Endothelial cell (in vitro differentiated cells): ENCODE measurements at regions not wholly inside any gene's neighbourhood (a gene's known extent, or its start where the extent isn't known, plus 50 kb on each side); places are given as distances from the start of the nearest gene placed in this dataset.
"Not testable (repeated sequence)": the region's sequence is repeated elsewhere in the genome, so short reads cannot be mapped to it uniquely, and the experiment has no call there.

Experiments
- DNase-seq: peaks from one replicate; pipeline ENCODE4 v3.0.0; 2021; ENCODE audit warnings: low spot score
- H3K27ac Mint-ChIP-seq: one replicate; pipeline ENCODE4 v1.8.0; 2021; ENCODE audit warnings: mixed read lengths, inconsistent platforms; ENCODE audit not compliant: unreplicated experiment
- H3K27me3 Mint-ChIP-seq: one replicate; pipeline ENCODE4 v1.8.0; 2021; ENCODE audit warnings: mild to moderate bottlenecking, moderate library complexity, mixed read lengths, inconsistent platforms; ENCODE audit not compliant: unreplicated experiment
- H3K36me3 Mint-ChIP-seq: one replicate; pipeline ENCODE4 v1.8.0; 2021; ENCODE audit warnings: mild to moderate bottlenecking, low read depth, mixed read lengths, inconsistent platforms; ENCODE audit not compliant: unreplicated experiment
- H3K4me1 Mint-ChIP-seq: one replicate; pipeline ENCODE4 v1.8.0; 2021; ENCODE audit warnings: mild to moderate bottlenecking, mixed read lengths, inconsistent platforms; ENCODE audit not compliant: unreplicated experiment
- H3K4me3 Mint-ChIP-seq: one replicate; pipeline ENCODE4 v1.8.0; 2021; ENCODE audit warnings: mild to moderate bottlenecking, mixed read lengths, inconsistent platforms; ENCODE audit not compliant: unreplicated experiment
- H3K9me3 Mint-ChIP-seq: one replicate; pipeline ENCODE4 v1.8.0; 2021; ENCODE audit warnings: mixed read lengths, inconsistent platforms; ENCODE audit not compliant: unreplicated experiment
- CTCF ChIP-seq: fragments of 200-600 bp; sonication (generic); IDR thresholded peaks from one replicate; pipeline ENCODE4 v1.5.0; 2021; ENCODE audit warnings: antibody characterized with exemption; ENCODE audit not compliant: unreplicated experiment

GRCh38 chr18:56487801-56488200 lies 150.6 kb downstream of the TXNL1 start:
- Mint-ChIP-seq H3K4me3 (no peak overlapping the region), H3K4me1 (peaks cover 3% of the 10 kb centered on the region), H3K9me3 (no peaks in the 10 kb centered on the region), H3K27me3 (no peaks in the 10 kb centered on the region), H3K27ac (no peak overlapping the region), H3K36me3 (no peaks in the 10 kb centered on the region)
- DNase-seq: no peak
- no peak for TF ChIP-seq CTCF

- no peak overlapping the region for H3K27ac Mint-ChIP-seq
- no peaks in the 10 kb centered on the region for H3K36me3 Mint-ChIP-seq
- TF ChIP-seq CTCF: no peak
- H3K9me3 Mint-ChIP-seq: no peaks in the 10 kb centered on the region
- no peaks in the 10 kb centered on the region for H3K27me3 Mint-ChIP-seq
- H3K4me1 Mint-ChIP-seq: peaks cover 3% of the 10 kb centered on the region
- DNase-seq: no peak
- H3K4me3 Mint-ChIP-seq: no peak overlapping the region
Observed at GRCh38 chr18:56483386-56483785, 155.0 kb downstream of the TXNL1 start.

GRCh38 chr18:56482813-56483212 lies 155.6 kb downstream of the TXNL1 start:
- H3K36me3 Mint-ChIP-seq, H3K4me1 Mint-ChIP-seq, H3K9me3 Mint-ChIP-seq, H3K27ac Mint-ChIP-seq, H3K27me3 Mint-ChIP-seq, DNase-seq, H3K4me3 Mint-ChIP-seq: not testable (repeated sequence)

GRCh38 chr18:56481751-56482150 lies 156.6 kb downstream of the TXNL1 start:
- no peak for DNase-seq
- no peaks in the 10 kb centered on the region for H3K9me3 Mint-ChIP-seq
- H3K4me1 Mint-ChIP-seq: peaks cover 3% of the 10 kb centered on the region
- no peak for TF ChIP-seq CTCF
- no peak overlapping the region for H3K4me3 Mint-ChIP-seq
- H3K27me3 Mint-ChIP-seq: no peaks in the 10 kb centered on the region
- H3K36me3 Mint-ChIP-seq: no peaks in the 10 kb centered on the region
- H3K27ac Mint-ChIP-seq: no peak overlapping the region

- Mint-ChIP-seq H3K36me3 (no peaks in the 10 kb centered on the region), H3K9me3 (no peaks in the 10 kb centered on the region), H3K27ac (no peak overlapping the region), H3K4me1 (peaks cover 2% of the 10 kb centered on the region), H3K4me3 (no peak overlapping the region), H3K27me3 (no peaks in the 10 kb centered on the region)
- TF ChIP-seq CTCF: no peak
- DNase-seq: no peak
Observed at GRCh38 chr18:56479841-56480240, 158.6 kb downstream of the TXNL1 start.

GRCh38 chr18:56475250-56475649 lies 163.1 kb downstream of the TXNL1 start:
- Mint-ChIP-seq H3K4me3 (no peak overlapping the region), H3K27ac (no peak overlapping the region), H3K4me1 (no peaks in the 10 kb centered on the region), H3K27me3 (no peaks in the 10 kb centered on the region), H3K36me3 (no peaks in the 10 kb centered on the region), H3K9me3 (no peaks in the 10 kb centered on the region)
- TF ChIP-seq CTCF: no peak
- no peak for DNase-seq
